GM21825 (cell line): ENCODE measurements at regions not wholly inside any gene's neighbourhood (a gene's known extent, or its start where the extent isn't known, plus 50 kb on each side); places are given as distances from the start of the nearest gene placed in this dataset.

Experiments
- ATAC-seq: cut with Tn5 transposase; IDR thresholded peaks from one replicate; pipeline ENCODE4 v1.9.1; 2021; ENCODE audit warnings: mild to moderate bottlenecking, moderate library complexity; ENCODE audit not compliant: unreplicated experiment

- no peak for ATAC-seq
Measured at GRCh38 chr2:18503376-18504228, 56.9 kb downstream of the RDH14 start.

- no peak for ATAC-seq
Measured at GRCh38 chr2:18502142-18502541, 58.3 kb downstream of the RDH14 start.

GRCh38 chr2:18501729-18502128 is 58.7 kb downstream of the RDH14 start:
- no peak for ATAC-seq

- ATAC-seq: no peak
Measured at GRCh38 chr2:18501156-18501555, 59.3 kb downstream of the RDH14 start.

- ATAC-seq: no peak
Measured at GRCh38 chr2:18500333-18500732, 60.1 kb downstream of the RDH14 start.

GRCh38 chr2:18498531-18498930 is 61.9 kb downstream of the RDH14 start:
- no peak for ATAC-seq

GRCh38 chr2:18496516-18496915 is 63.9 kb downstream of the RDH14 start:
- ATAC-seq: no peak

- no peak for ATAC-seq
Measured at GRCh38 chr2:18495058-18495457, 65.4 kb downstream of the RDH14 start.

- ATAC-seq: no peak
Measured at GRCh38 chr2:18492721-18493120, 67.7 kb downstream of the RDH14 start.

- ATAC-seq: no peak
Measured at GRCh38 chr2:18491577-18491976, 68.9 kb downstream of the RDH14 start.

- no peak for ATAC-seq
Measured at GRCh38 chr2:18490901-18491300, 69.6 kb downstream of the RDH14 start.

GRCh38 chr2:18487106-18487913 is 73.1 kb downstream of the RDH14 start:
- ATAC-seq: no peak

GRCh38 chr2:18484625-18485024 is 75.8 kb downstream of the RDH14 start:
- no peak for ATAC-seq

GRCh38 chr2:18483896-18484295 is 76.6 kb downstream of the RDH14 start:
- no peak for ATAC-seq

- no peak for ATAC-seq
Measured at GRCh38 chr2:18482666-18483065, 77.8 kb downstream of the RDH14 start.

- ATAC-seq: no peak
Measured at GRCh38 chr2:18479947-18480369, 80.5 kb downstream of the RDH14 start.

GRCh38 chr2:18477293-18477692 is 83.2 kb downstream of the RDH14 start:
- ATAC-seq: no peak

- ATAC-seq: no peak
Measured at GRCh38 chr2:18476484-18476883, 84.0 kb downstream of the RDH14 start.

GRCh38 chr2:18475884-18476283 is 84.6 kb downstream of the RDH14 start:
- ATAC-seq: no peak

GRCh38 chr2:18474700-18475099 is 85.8 kb downstream of the RDH14 start:
- no peak for ATAC-seq

- ATAC-seq: no peak
Measured at GRCh38 chr2:18473241-18474181, 86.9 kb downstream of the RDH14 start.
